ENCODE measurements at regions not wholly inside any gene's neighbourhood (a gene's known extent, or its start where the extent isn't known, plus 50 kb on each side); places are given as distances from the start of the nearest gene placed in this dataset.

DNA sequence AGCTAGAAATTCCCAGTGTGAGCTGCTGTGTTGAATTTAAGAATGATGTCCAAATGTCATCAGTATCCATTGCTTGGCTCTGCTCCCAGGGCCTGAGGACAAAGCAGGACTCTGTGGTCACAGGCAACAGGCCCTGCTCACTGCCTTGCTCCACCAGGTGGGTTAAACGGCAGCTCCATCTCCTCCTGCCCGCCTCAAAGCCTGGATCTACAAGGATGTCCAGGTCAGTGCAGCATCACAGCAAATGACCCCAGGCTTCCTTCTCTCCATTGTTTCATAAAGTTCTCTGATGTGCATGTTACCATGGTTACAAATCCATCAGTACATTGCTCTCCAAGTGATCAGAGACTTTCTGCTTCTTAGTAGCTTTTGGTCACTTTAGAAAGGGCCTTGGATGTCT is 322.0 kb upstream of the ZNF32 start (continued):
- TF ChIP-seq SP1 (IDR thresholded peaks at IDR 0.05; ENCODE audit: low read depth, low read length) (no peak), RBBP5 (IDR thresholded peaks at IDR 0.05; ENCODE audit: borderline replicate concordance, low read depth, low read length) (no peak), MAFK (IDR thresholded peaks at IDR 0.05; ENCODE audit: low read depth, low read length) (no peak), MAX (IDR thresholded peaks at IDR 0.05) (no peak), FOSL1 (IDR thresholded peaks at IDR 0.05; ENCODE audit: insufficient read depth, low read depth, low read length) (no peak), SIX5 (IDR thresholded peaks at IDR 0.05; ENCODE audit: low read depth, low read length) (no peak), JUN (IDR thresholded peaks at IDR 0.05; ENCODE audit: low read depth, low read length) (no peak)

Measured in H1 (cell line).